NCI-H128 (cell line): ENCODE measurements at regions not wholly inside any gene's neighbourhood (a gene's known extent, or its start where the extent isn't known, plus 50 kb on each side); places are given as distances from the start of the nearest gene placed in this dataset.

ENCODE experiments used
- DNase-seq: peaks from one replicate; lab custom pipeline; 2025; ENCODE audit not compliant: unreplicated experiment; lab: John Stamatoyannopoulos, UW

GRCh38 chr1:106613068-106613467 is 443.4 kb upstream of the PRMT6 start:
- no peak for DNase-seq

- no peak for DNase-seq
Observed at GRCh38 chr1:106613861-106614260, 442.6 kb upstream of the PRMT6 start.

GRCh38 chr1:106615473-106615872 is 441.0 kb upstream of the PRMT6 start:
- no peak for DNase-seq

GRCh38 chr1:106619080-106619826 is 437.2 kb upstream of the PRMT6 start:
- no peak for DNase-seq

- no peak for DNase-seq
Observed at GRCh38 chr1:106619827-106620134, 436.7 kb upstream of the PRMT6 start.

GRCh38 chr1:106620521-106620954 is 435.9 kb upstream of the PRMT6 start:
- DNase-seq = no peak

GRCh38 chr1:106621853-106622252 is 434.6 kb upstream of the PRMT6 start:
- no peak for DNase-seq

GRCh38 chr1:106637566-106637965 is 418.9 kb upstream of the PRMT6 start:
- no peak for DNase-seq

GRCh38 chr1:106646261-106646784 is 410.2 kb upstream of the PRMT6 start:
- no peak for DNase-seq

GRCh38 chr1:106646816-106647215 is 409.7 kb upstream of the PRMT6 start:
- DNase-seq = no peak

- DNase-seq = no peak
Observed at GRCh38 chr1:106651028-106651762, 405.3 kb upstream of the PRMT6 start.

GRCh38 chr1:106659490-106660244 is 396.8 kb upstream of the PRMT6 start:
- DNase-seq = no peak

GRCh38 chr1:106675558-106675957 is 380.9 kb upstream of the PRMT6 start:
- no peak for DNase-seq

GRCh38 chr1:106676021-106676420 is 380.5 kb upstream of the PRMT6 start:
- DNase-seq = no peak

GRCh38 chr1:106677181-106677580 is 379.3 kb upstream of the PRMT6 start:
- no peak for DNase-seq

- DNase-seq = no peak
Observed at GRCh38 chr1:106677721-106678120, 378.8 kb upstream of the PRMT6 start.

GRCh38 chr1:106678279-106679050 is 378.0 kb upstream of the PRMT6 start:
- DNase-seq = no peak

- DNase-seq = no peak
Observed at GRCh38 chr1:106680216-106680615, 376.3 kb upstream of the PRMT6 start.

- DNase-seq = no peak
Observed at GRCh38 chr1:106680776-106681344, 375.6 kb upstream of the PRMT6 start.

GRCh38 chr1:106681939-106682522 is 374.4 kb upstream of the PRMT6 start:
- no peak for DNase-seq
